ENCODE measurements at regions not wholly inside any gene's neighbourhood (a gene's known extent, or its start where the extent isn't known, plus 50 kb on each side); places are given as distances from the start of the nearest gene placed in this dataset.

- no peak for TF ChIP-seq POLR2A (IDR thresholded peaks at IDR 0.05)
- TF ChIP-seq CTCF (IDR thresholded peaks at IDR 0.05), result no peak
- H3K4me1 ChIP-seq, result peaks cover 0 to 15% (median 4%) of the 10 kb centered on the region in 4 donors
- ATAC-seq (peak in 2 of 4 donors; percentile 35 to 38), DNase-seq (no peak)
- no peak overlapping the region for H3K4me3 ChIP-seq
- H3K36me3 ChIP-seq, result no peaks in the 10 kb centered on the region
- H3K9me3 ChIP-seq, result no peaks in the 10 kb centered on the region
- 100% methylated on average over 2 of the region's 5 CpGs for WGBS (ENCODE audit: insufficient coverage, low coverage, low lambda C conversion rate, missing lambda C conversion rate)
- H3K27me3 ChIP-seq, result no peaks in the 10 kb centered on the region
- intact Hi-C loops (cut with DNase I), result no loop called here
- no peak overlapping the region for H3K27ac ChIP-seq
Measured at GRCh38 chr10:33799944-33800323, 465.5 kb upstream of the NRP1 start.

GRCh38 chr10:33799281-33799943, 464.9 kb upstream of the NRP1 start:
- Histone ChIP-seq H3K27me3 (no peaks in the 10 kb centered on the region), H3K27ac (peak overlapping the region in 1 of 3 donors; percentile 9), H3K36me3 (no peaks in the 10 kb centered on the region), H3K9me3 (no peaks in the 10 kb centered on the region), H3K4me1 (peaks cover 0 to 15% (median 4%) of the 10 kb centered on the region in 4 donors), H3K4me3 (no peak overlapping the region)
- intact Hi-C loops (cut with DNase I), result no loop called here
- WGBS (ENCODE audit: insufficient coverage, low coverage, low lambda C conversion rate, missing lambda C conversion rate), result 26% methylated on average over 4 of the region's 4 CpGs
- ATAC-seq (peak; percentile 78 to 91 (median 88)), DNase-seq (peak in 1 of 3 donors; percentile 56)
- no peak for TF ChIP-seq POLR2A (IDR thresholded peaks at IDR 0.05)

- TF ChIP-seq POLR2A (IDR thresholded peaks at IDR 0.05) (no peak), CTCF (IDR thresholded peaks at IDR 0.05) (no peak)
- no peak overlapping the region for H3K27ac ChIP-seq
- no peaks in the 10 kb centered on the region for H3K36me3 ChIP-seq
- no peak overlapping the region for H3K4me3 ChIP-seq
- WGBS (ENCODE audit: insufficient coverage, low coverage, low lambda C conversion rate, missing lambda C conversion rate), result 86% methylated on average over 1 of the region's 1 CpG
- ATAC-seq (no peak), DNase-seq (no peak)
- H3K9me3 ChIP-seq, result no peaks in the 10 kb centered on the region
- H3K4me1 ChIP-seq, result peaks cover 0 to 15% (median 4%) of the 10 kb centered on the region in 4 donors
- no peaks in the 10 kb centered on the region for H3K27me3 ChIP-seq
- intact Hi-C loops (cut with DNase I), result no loop called here
Measured at GRCh38 chr10:33798754-33799153, 464.3 kb upstream of the NRP1 start.

- ATAC-seq, result no peak
- Histone ChIP-seq H3K4me3 (no peak overlapping the region), H3K27me3 (no peaks in the 10 kb centered on the region), H3K4me1 (peaks cover 0 to 15% (median 4%) of the 10 kb centered on the region in 4 donors), H3K36me3 (no peaks in the 10 kb centered on the region), H3K27ac (no peak overlapping the region), H3K9me3 (no peaks in the 10 kb centered on the region)
- 88% methylated on average over 1 of the region's 2 CpGs for WGBS (ENCODE audit: insufficient coverage, low coverage, low lambda C conversion rate, missing lambda C conversion rate)
- no peak for DNase-seq
- TF ChIP-seq CTCF (IDR thresholded peaks at IDR 0.05) (no peak), POLR2A (IDR thresholded peaks at IDR 0.05) (no peak)
- intact Hi-C loops (cut with DNase I), result no loop called here
Measured at GRCh38 chr10:33796680-33797079, 462.2 kb upstream of the NRP1 start.

GRCh38 chr10:33795529-33795928, 461.1 kb upstream of the NRP1 start:
- intact Hi-C loops (cut with DNase I), result no loop called here
- DNase-seq, result no peak

More at GRCh38 chr10:33795529-33795928, 461.1 kb upstream of the NRP1 start:
- H3K36me3 ChIP-seq, result no peaks in the 10 kb centered on the region
- TF ChIP-seq CTCF (IDR thresholded peaks at IDR 0.05), result no peak
- no peak for TF ChIP-seq POLR2A (IDR thresholded peaks at IDR 0.05)
- H3K27me3 ChIP-seq, result no peaks in the 10 kb centered on the region
- ATAC-seq, result no peak
- H3K27ac ChIP-seq, result no peak overlapping the region
- no peaks in the 10 kb centered on the region for H3K9me3 ChIP-seq
- peaks cover 0 to 15% (median 4%) of the 10 kb centered on the region in 4 donors for H3K4me1 ChIP-seq
- no peak overlapping the region for H3K4me3 ChIP-seq

All from right lobe of liver (tissue), 6 donors.